HG03025 (cell line): ENCODE measurements at regions not wholly inside any gene's neighbourhood (a gene's known extent, or its start where the extent isn't known, plus 50 kb on each side); places are given as distances from the start of the nearest gene placed in this dataset.
"Not testable (repeated sequence)": the region's sequence is repeated elsewhere in the genome, so short reads cannot be mapped to it uniquely, and the experiment has no call there.

ENCODE experiments used
- ATAC-seq: cut with Tn5 transposase; IDR thresholded peaks from one replicate; pipeline ENCODE4 v1.9.1; 2021; ENCODE audit warnings: mild to moderate bottlenecking, moderate library complexity; ENCODE audit not compliant: unreplicated experiment, low FRiP score

DNA sequence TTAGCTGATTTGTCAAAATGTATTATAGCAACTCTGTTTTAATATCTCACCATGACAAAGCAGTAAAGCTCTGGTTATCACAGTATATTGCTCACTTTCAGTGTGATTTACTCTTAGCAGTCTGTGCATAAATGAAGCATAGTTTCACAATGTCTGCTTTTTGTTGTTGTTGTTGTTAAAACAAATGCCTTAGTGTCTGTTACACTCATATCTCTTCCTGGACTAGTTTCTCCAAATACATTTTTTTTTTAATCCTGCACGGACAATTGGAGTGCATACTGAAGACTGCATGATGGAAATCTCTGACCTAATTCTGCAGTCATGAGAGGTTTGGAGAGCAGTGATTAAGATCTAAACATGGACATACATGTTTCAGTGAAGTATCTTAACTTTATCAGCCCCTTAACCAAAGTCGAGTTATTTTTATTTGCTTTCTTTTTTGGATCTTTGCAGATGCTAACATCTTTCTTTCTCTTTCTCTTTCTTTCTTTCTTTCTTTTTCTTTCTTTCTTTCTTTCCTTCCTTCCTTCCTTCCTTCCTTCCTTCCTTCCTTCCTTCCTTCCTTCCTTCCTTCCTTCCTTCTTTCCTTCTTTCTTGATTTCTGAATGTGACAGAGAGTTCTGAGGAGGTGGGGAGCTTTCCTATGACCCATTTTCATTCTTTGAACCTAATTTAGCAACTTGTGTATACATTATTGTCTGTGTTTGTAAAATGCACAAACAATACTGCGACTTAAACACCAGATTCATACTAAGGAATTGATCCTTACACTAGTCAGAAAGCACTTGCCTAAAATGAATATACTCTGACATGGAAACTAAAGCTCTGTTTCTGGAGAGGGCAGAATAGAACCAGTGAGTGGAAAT lies 161.5 kb upstream of the AGR3 start:
- no peak for ATAC-seq

DNA sequence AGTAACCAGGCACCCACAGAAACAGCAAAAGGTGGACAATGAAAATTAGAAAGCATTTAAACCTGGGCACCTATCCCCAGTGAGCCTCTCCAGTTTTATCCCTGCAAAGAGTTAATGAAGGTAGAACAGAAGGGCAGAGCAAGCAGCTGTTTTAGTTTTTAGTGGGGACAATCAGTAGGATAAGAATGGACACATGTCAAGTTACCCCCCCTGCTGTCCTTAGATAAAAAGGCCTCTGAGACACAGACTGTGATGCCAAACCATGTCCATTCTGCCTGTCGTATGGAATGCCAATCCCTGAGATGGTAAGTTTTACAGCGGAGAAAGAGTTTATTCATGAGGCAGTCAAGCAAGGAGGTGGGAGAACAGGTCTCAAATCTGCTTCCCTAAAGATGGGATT lies 162.6 kb upstream of the AGR3 start:
- no peak for ATAC-seq

DNA sequence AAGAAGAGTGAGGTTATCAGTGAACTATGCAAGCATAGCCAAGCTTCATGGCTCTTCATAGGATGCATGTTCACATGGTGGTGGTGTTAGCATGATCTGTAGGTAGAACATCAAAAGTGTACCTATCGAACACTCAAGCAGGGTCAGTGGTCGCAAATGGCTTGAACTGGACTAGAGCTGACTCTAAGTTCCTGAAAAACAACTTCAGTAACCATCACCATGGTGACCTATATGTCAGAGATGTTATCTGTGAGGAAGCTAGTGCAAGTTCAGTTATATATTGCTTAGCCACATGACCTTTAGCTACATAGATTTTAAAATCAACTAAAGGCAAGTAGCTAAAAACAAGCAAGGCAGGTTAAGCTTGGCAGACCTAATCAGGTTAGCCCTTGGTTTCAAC lies 163.1 kb upstream of the AGR3 start:
- ATAC-seq, result no peak

DNA sequence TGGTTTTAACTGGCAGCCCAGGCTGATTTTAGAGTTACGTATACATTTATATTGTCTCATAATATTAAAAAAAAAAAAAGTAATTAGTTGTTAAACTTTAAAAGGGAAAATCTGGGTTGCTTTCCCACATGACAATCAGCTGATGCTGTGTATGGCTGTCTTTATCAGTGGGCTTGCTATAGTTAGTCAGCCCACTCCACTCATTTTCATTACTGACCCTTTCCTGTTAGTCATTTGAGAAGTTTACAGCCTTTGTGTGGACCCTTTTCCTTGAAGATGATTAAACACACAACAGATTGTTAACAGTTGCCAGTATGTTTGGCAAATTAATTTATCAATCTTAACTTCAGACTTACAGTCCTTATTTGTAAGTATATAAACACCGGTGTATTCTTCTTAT lies 164.5 kb upstream of the AGR3 start:
- ATAC-seq, result no peak

DNA sequence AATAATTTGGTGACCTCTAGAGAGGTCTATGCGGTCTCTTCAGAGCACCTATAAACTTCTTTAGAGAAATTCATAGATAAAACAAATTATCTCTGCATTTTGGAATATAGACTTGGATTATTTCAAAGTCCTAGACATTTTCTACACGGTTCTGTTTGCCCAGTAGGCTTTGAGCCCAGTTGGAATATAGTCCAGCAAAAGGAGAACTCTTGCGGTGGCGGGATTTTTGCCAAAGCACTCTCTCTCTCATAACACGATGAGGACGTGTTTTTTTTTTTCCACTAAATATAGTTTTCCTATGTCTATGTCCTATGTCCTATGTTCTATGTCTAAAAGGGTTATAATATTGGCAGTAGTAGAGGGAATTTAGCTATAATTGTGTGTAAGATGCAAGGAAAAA lies 164.9 kb upstream of the AGR3 start:
- no peak for ATAC-seq

DNA sequence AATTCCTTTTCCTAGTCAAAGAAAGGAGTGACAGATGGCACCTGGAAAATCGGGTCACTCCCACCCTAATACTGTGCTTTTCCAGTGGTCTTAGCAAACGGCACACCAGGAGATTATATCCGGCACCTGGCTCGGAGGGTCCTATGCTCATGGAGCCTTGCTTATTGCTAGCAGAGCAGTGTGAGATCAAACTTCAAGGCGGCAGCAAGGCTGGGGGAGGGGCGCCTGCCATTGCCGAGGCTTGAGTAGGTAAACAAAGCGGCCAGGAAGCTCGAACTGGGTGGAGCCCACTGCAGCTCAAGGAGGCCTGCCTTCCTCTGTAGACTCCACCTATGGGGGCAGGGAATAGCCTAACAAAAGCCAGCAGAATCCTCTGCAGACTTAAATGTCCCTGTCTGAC lies 171.4 kb upstream of the AGR3 start:
- not testable (repeated sequence) for ATAC-seq

DNA sequence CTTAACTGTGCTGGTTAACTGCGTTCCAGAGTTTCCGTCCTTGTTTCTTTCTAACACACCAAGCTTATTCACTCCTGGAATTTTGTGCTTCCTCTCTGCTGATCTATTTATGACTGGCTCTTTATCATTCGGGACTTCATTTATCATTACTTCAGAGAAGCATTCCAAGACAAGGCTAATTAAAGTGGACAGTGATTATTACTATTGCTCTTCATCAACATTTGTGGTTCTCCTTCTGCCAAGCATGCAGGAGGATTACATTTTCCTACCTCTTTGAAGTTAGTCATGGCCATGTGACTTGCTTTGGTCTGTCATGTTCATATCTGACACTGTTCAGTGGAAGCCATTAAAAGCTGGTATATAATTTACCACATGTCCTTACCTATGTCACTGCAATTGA lies 172.4 kb upstream of the AGR3 start:
- ATAC-seq, result no peak

DNA sequence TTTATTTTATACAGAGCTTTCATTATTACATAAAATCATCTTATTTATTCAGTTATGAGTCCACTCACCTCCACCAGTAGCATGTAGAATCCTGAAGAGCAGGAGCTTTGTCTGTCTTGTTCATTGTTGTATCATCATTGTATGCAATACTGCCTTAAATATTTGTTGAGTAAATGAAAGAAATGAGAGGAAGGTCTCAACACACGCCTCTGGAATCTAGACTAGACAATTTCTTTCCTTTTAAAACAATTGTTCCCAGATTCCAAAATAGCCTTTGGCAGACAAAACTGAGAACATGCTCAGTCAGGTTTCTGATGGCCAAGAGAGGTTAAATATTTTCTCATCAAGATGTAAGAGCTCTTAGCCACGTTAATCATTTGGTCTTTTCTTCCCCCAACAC lies 173.1 kb upstream of the AGR3 start:
- ATAC-seq, result no peak

DNA sequence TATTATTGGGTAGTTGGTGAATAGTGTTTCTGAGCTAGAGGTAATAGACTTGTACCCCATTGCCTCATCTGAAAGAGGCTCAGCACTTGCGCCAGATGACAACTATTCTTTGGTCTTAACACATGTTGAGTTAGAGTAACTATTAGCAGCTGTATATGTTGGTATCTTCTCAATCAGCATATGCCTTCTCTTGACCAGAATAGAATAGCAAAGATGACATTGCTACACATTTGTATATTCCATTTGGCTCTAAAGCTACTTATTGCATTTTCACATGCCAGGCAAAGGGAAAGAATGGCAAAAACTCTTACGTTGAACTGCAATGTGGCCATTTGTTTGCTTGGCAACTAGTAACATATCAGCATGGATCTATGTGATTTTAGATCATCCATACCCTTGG lies 173.8 kb upstream of the AGR3 start:
- ATAC-seq, result no peak

DNA sequence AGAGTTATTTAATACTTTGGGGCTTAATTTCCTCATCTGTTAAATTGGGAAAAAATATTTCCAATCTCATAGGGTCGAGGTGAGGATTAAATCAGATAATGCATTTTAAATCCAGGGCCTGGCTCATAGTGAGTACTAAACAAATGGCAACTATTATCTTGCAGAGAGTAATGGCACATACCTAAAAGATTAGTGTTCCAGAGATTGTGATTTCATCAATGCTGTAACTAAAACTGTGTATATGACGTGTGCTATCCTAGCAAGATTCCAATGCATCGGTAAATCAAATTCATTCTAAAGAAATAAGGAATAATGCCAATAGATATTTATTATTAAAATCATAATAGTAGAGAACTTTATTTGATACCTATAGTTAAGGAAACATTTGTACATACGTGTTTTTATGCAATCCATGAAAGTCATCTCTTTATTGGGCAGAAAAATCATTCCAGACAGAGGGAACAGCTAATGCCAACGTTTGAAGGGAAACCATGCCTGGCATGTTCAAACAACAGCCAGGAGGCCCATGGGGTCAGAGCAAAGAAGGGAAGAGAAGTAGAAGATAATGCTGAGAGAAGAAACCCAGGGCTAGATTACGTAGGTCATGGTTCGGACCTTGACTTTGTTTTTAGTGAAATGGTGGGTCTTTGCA lies 174.8 kb upstream of the AGR3 start:
- no peak for ATAC-seq

DNA sequence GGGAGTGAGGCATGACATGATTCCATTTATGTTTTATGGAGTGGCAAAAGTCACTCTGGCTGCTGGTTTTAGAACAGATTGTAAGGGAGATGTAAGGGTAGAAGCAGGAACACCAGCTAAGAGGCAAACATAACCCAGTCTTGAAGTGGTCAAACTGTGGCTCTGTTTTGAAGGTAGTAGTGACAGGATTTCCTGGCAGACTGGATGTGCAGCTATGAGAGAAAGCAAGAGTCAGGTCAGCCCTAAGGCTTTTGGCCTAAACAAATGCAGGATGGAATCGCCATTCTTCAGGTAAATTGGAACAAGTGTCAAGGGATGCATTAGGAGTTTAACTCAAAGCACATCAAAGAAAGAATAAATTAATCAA lies 175.3 kb upstream of the AGR3 start:
- no peak for ATAC-seq

DNA sequence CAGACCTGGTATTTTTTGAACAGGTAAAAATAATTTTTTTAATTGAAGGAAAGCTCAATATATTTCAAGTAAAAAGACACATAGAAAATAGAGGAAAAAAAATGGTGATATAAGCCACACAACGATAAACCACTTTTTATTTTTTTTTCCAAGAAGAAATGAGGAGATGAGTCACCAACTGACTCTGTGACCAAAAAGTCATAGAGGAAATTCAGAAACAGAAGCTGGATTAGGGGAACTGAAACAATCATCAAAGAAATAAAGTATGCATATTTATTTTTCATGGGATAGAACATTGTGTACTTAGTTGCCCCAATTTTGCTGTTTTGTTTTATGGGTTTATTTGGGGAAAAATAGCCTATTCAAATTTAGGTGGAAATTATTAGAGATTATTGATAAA lies 176.8 kb upstream of the AGR3 start:
- no peak for ATAC-seq

DNA sequence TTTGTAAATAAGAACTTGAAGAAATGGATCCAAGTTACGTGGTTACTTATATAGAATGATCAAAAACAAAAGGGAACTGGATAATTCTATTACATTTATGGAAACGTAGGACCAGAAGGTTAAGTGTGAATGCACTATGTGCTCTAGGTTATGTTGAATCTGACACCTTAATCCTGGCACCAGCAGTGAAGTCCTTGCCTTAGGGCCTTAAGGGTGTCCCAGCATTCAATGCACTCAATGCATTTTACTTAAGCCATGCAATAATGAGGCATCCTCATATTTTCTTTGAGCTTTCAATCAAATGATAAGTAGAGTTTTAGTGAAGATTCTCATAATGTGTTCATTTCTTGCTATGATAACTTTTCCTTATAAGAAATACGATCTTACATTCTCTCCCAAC lies 178.3 kb upstream of the AGR3 start:
- ATAC-seq, result no peak

DNA sequence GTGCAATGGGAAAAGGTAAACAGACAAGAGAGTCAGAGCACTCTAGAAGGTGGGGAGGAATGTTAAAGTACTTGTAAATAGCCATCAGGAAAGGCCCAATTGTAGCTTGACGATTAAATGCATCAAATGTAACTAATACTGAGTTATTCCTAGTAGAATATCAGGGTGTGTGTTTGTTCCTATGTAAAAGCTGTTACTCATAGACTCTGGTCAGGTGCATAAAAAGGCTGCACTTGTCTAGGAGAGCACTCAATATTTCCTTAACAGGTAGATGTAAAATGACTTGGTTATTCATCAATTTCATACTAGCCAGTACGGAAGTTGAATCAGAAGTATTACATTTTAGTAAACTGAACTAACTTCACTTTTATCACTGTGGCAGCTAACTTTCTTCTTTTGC lies 179.7 kb upstream of the AGR3 start:
- ATAC-seq, result no peak

DNA sequence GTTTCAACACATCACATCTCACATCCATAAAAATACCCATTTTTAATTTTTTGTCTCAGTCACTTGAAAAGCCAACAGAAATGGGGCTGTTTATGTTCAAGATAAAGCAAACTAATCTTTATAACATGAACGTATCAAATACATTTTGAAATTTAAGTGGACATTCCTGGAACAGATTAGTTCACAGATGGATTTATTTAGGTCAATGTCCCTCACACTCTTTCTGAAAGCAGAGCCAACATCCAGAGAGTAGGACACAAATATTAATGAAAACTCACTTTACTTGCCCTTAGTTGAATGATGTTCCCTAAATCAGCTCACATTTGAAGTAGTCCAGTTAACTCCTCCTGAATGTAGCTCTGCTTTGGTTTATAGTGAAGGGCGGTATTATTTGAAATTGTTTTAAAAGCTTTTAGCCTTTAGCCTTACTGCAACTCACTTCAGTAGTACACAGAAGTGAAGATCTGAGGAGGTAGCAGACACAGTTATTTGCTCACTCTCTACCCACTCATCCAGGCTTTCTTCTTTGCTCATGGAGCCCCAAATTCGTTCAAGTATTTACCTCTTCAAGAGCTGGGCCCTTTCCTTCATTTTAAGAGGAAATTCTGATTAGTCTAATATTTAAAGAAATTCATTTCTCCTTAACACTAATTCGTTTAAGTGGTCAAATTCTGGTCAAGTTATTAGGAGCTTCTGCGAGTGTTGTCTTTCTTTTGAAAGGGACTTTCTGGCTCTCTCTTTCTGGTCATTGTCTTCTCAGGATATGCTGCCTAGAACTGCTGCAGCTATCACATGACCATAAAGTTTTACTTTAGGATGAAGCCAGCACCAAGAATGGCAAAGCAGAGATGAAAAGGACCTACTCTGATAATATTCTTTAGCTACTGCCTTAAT lies 180.6 kb upstream of the AGR3 start:
- no peak for ATAC-seq

DNA sequence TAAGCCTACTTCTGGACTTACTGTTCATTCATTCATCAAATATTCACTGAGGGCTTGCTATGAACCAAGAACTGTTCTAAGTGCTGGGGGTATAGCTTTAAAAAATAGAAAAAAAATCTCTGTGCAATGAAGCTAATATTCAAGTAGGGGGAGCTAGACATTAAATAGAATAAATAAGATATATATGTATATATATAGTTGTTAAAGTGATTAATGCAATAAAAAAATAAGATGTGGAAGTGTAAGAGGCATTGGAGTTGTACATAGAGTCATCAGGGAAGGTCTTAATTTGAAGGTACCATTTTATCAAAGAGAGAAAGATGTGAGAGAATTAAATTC lies 181.2 kb upstream of the AGR3 start:
- no peak for ATAC-seq

DNA sequence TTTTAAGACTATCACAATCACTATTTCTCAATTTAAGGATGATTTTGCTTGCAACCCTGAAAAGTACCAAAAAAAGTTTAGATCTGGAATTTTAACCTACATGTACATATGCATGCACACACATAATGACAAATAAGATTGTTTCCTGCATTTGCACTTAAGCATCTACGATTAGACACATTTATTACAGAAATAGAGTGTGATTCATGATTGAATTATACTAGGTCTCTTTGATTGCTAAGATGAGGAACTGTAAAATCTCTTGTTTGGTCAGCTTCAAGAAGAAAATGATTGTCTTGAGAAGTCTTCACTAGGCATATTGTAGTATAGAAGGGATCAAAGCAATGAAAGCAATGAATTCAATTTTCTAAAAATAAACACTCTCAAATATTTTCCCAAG lies 185.9 kb upstream of the AGR3 start:
- no peak for ATAC-seq

DNA sequence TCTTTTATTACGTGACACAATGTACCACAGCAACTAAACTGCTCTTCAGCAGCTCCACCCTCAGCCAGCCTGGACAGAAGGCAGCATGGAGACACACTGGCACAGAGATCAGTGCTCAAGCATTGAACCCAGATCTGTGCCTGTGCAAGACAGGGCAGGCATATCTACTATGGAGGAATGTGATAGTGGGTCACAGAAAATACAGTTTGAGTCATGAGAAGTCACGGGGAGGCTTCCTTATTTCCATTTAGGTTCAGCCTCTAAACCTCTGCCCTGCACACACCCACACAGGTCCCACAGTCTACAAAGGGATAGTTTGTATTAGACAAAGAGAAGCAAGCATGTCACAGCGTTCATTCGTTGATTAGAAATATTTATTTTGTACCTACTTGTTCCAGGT lies 187.4 kb upstream of the AGR3 start:
- peak; percentile 51 for ATAC-seq

DNA sequence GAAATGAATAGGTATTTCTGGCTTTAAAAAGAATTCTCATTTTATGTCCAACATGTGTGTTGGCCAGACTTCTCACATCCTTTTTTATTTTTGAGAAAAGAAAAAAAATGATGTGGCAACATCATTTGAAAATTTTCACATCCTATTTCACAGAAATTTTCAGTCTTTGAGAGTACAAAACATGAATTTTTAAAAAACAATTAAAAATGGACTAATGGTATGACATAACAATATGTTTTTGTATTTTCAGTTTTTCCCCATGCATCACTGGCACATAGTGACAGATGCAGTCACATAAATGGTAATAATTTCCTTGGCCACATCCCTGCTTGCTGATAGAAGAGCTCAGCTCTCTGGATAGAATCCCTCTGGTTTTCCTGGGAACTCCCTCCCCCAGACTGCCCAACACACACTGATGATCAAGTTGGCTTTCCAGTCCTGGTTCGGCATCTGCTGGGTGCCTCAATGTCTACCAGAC lies 188.5 kb upstream of the AGR3 start:
- no peak for ATAC-seq

DNA sequence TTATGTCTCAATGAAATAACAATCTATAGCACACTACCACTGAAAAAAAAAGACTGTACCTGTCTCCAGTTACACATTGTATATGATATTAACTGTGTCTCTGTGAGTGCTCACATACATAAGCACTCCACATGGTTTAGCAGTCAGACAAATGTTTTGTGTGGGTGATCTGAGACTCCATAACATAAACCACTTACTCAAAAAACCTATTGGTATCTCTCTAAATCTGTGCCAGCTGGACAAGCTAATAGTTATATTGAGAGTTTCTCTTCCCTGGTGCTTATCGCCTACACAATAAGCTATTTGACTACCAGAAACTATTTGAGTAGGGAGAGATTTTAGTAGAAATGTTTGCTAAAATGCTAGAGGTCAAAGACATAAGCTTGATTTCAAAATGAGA lies 190.1 kb upstream of the AGR3 start:
- ATAC-seq, result peak; percentile 69

DNA sequence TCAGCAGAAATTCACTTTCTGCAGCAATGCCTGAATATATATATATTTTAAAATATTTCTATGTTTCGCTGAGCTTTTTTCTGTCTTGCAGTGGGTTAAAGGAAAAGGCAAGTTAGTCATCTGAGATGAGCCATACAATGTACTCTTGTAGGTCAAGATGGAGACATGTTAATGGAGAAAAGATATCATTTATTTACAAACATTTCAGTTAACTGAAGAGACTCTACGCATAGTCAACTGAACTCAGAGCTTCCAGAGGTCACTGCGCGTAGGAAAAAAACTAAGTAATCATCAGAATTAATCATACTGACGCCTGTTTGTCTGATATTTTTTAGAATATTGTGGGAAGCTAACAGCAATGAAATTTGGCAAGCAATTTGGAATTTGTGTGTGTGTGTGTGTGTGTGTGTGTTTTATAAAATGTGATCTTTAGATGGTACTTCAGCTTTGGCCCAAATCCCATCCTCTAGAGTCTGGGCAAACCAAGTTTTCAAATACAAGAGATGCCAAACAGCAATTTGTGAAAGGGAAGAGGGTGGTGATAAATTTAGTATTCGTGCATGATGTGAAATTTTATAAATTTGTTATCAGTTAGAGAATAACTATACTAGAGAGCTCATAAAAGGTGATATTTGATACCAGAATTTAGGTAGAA lies 193.9 kb upstream of the AGR3 start:
- no peak for ATAC-seq
